ENCODE measurements at regions not wholly inside any gene's neighbourhood (a gene's known extent, or its start where the extent isn't known, plus 50 kb on each side); places are given as distances from the start of the nearest gene placed in this dataset.

DNA sequence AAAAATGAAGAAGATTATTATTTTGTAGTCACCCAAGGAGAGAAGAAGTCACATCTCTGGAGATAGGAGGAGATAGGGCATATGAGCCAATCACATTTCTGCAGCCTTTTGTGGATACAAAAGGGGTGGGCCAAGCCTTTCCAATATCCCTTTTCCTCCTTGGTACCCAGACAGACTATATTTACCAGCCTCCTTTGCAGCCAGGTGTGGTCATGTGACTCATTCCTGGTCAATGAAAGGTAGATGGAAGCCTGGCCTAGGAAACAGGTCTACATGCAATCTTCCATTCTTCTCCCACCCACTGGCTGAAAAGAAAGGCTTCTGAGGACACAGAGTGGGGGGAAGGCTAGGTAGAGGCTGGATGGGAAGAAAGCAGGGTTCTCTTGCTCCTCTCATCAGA is 58.1 kb upstream of the ERG start:
- H3K27ac ChIP-seq (ENCODE audit: low read length), result no peak overlapping the region
- DNase-seq (no peak), ATAC-seq (replicated peaks in 1 of 4) (no peak)
- no peaks in the 10 kb centered on the region for H3K27me3 ChIP-seq (replicated peaks in 1 of 2; ENCODE audit: control insufficient read depth in 2 of 2, extremely low read depth in 1 of 2, insufficient read depth in 2 of 2, low read length in 1 of 2)
- no peaks in the 10 kb centered on the region for H3K4me1 ChIP-seq (ENCODE audit: control insufficient read depth in 1 of 2, extremely low read depth in 1 of 2, insufficient read depth in 2 of 2, low read length in 2 of 2)
- H3K9me3 ChIP-seq, result no peaks in the 10 kb centered on the region
- CTCF ChIA-PET, result no interaction called here
- Mint-ChIP-seq H3K27ac (no peak overlapping the region), H3K36me3 (no peaks in the 10 kb centered on the region), H3K4me1 (no peaks in the 10 kb centered on the region), H3K4me3 (no peak overlapping the region), H3K9me3 (no peaks in the 10 kb centered on the region), H3K27me3 (peaks cover 11 to 15% of the 10 kb centered on the region in 2 donors)
- H3K36me3 ChIP-seq (ENCODE audit: control insufficient read depth in 2 of 2, extremely low read depth in 1 of 2, insufficient read depth in 1 of 2, low read length in 1 of 2), result no peaks in the 10 kb centered on the region
- POLR2A ChIA-PET, result no interaction called here
- H3K4me3 ChIP-seq (ENCODE audit: control insufficient read depth in 1 of 2, extremely low read depth in 1 of 2, low read length in 1 of 2), result no peak overlapping the region

DNA sequence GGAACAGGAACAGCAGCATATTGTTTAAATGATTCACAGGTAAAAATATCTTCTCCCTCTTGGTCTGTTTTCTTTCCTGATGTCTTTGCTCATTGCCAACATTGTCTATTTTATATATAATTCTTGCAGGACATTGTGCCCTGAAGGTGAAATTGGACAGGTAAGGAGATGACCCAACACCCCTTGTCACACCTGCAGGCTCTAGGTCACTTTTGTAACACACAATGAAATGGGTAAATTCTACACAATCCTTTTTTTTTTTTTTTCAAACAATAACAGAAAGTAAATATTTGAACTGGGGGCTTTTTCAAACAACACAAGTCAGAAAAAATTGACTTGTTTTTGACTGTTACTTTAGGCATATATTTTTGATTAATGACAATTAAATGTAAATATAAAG is 62.9 kb upstream of the ERG start:
- Mint-ChIP-seq H3K27ac (no peak overlapping the region), H3K4me3 (no peak overlapping the region), H3K27me3 (peaks cover 11 to 18% of the 10 kb centered on the region in 2 donors), H3K36me3 (no peaks in the 10 kb centered on the region), H3K4me1 (no peaks in the 10 kb centered on the region), H3K9me3 (no peaks in the 10 kb centered on the region)
- ATAC-seq (replicated peaks in 1 of 4) (no peak), DNase-seq (no peak)
- Histone ChIP-seq H3K36me3 (ENCODE audit: control insufficient read depth in 2 of 2, extremely low read depth in 1 of 2, insufficient read depth in 1 of 2, low read length in 1 of 2) (no peaks in the 10 kb centered on the region), H3K4me1 (ENCODE audit: control insufficient read depth in 1 of 2, extremely low read depth in 1 of 2, insufficient read depth in 2 of 2, low read length in 2 of 2) (no peaks in the 10 kb centered on the region), H3K27me3 (replicated peaks in 1 of 2; ENCODE audit: control insufficient read depth in 2 of 2, extremely low read depth in 1 of 2, insufficient read depth in 2 of 2, low read length in 1 of 2) (no peaks in the 10 kb centered on the region), H3K4me3 (ENCODE audit: control insufficient read depth in 1 of 2, extremely low read depth in 1 of 2, low read length in 1 of 2) (no peak overlapping the region), H3K27ac (ENCODE audit: low read length) (no peak overlapping the region), H3K9me3 (no peaks in the 10 kb centered on the region)
- CTCF ChIA-PET, result no interaction called here
- POLR2A ChIA-PET, result no interaction called here

DNA sequence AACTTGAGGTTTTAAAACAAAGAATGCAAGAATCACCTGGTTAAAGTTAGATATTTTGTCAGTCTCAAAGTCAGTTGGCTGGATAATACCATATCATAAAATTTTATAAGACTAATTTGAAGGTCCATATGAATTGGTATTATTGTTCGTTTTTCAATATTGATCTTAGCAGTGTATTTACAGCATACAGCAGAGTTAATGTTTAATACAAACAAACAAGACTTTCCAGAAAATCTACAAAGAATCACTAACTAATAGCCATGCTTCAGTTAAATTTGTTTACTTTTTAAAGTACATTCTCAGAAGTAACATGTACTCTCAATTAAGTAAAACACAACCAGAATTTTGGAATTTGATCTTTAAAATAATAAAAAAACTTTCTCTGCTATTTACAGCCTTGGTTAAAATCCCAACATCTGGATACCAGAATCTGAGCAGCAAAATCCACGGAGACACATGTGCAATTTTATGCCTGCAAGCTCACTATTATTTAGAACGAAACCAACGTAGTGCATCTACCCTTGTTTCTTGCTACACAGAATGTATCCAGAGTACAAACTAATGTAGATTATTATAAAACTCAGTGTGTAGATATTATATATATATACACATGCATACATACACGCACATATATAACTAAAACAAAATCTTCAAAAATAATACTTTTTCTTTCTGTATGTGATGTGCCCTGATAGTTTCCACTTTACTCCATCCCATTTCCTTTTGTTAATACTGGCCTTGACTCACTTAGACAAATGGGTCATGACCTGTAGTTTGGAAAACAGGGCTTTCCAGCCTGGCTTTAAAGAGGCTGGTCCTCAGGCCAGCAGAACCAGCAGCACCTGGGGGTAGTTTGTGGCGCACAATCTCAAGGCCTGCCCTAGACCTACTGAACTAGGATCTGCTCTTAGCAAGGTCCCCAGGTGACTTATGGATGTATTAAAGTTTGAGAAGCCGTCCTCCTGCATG is 63.6 kb upstream of the ERG start:
- H3K36me3 ChIP-seq (ENCODE audit: control insufficient read depth in 2 of 2, extremely low read depth in 1 of 2, insufficient read depth in 1 of 2, low read length in 1 of 2), result no peaks in the 10 kb centered on the region
- no peaks in the 10 kb centered on the region for H3K4me1 ChIP-seq (ENCODE audit: control insufficient read depth in 1 of 2, extremely low read depth in 1 of 2, insufficient read depth in 2 of 2, low read length in 2 of 2)
- H3K9me3 ChIP-seq, result no peaks in the 10 kb centered on the region
- ATAC-seq (replicated peaks in 1 of 4) (no peak), DNase-seq (no peak)
- CTCF ChIA-PET, result no interaction called here
- Mint-ChIP-seq H3K27ac (no peak overlapping the region), H3K9me3 (no peaks in the 10 kb centered on the region), H3K36me3 (no peaks in the 10 kb centered on the region), H3K27me3 (peaks cover 11 to 18% of the 10 kb centered on the region in 2 donors), H3K4me3 (no peak overlapping the region), H3K4me1 (no peaks in the 10 kb centered on the region)
- H3K27ac ChIP-seq (ENCODE audit: low read length), result no peak overlapping the region
- WGBS (ENCODE audit: insufficient coverage), result no CpG with 5 or more reads among the region's 7 CpGs
- H3K4me3 ChIP-seq (ENCODE audit: control insufficient read depth in 1 of 2, extremely low read depth in 1 of 2, low read length in 1 of 2), result no peak overlapping the region
- no peaks in the 10 kb centered on the region for H3K27me3 ChIP-seq (replicated peaks in 1 of 2; ENCODE audit: control insufficient read depth in 2 of 2, extremely low read depth in 1 of 2, insufficient read depth in 2 of 2, low read length in 1 of 2)
- POLR2A ChIA-PET, result no interaction called here

DNA sequence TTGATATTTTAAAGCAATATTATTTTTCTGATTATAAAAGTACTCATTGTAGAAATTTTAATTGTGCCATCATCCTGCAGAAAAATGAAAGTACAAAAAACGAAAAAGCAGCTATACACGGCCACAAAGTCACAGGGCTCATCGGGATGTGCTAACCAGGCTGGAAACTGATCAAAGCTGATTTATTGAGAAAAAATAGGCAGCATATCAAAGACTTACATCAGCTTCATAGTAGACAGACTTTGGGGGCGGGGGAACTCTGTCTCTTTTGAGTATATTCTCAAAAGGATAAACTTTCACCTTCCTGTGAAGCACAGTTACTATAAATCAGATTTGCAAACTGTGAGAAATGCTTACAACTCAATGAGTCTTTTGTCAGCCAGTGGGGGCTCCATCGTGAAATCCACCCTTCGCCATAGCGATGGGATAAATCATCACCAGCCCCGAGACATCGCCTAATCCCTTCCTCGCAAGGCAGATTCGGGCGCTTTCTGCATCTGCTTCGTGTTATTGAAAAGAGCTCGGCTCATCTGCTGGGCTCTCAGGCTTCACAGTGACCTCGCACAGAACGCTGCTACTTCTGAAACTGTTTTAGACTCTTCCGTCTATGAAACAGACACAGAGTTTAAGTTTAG is 69.2 kb upstream of the ERG start:
- no peaks in the 10 kb centered on the region for H3K4me1 Mint-ChIP-seq
- H3K4me3 Mint-ChIP-seq, result no peak overlapping the region
- peaks cover 0 to 4% of the 10 kb centered on the region in 2 experiments for H3K27me3 ChIP-seq (replicated peaks in 1 of 2; ENCODE audit: control insufficient read depth in 2 of 2, extremely low read depth in 1 of 2, insufficient read depth in 2 of 2, low read length in 1 of 2)
- no peaks in the 10 kb centered on the region for H3K36me3 ChIP-seq (ENCODE audit: control insufficient read depth in 2 of 2, extremely low read depth in 1 of 2, insufficient read depth in 1 of 2, low read length in 1 of 2)
- H3K9me3 ChIP-seq, result no peaks in the 10 kb centered on the region
- ChIA-PET CTCF (no interaction called here), POLR2A (no interaction called here)
- H3K27ac Mint-ChIP-seq, result no peak overlapping the region
- no peaks in the 10 kb centered on the region for H3K36me3 Mint-ChIP-seq
- no peak overlapping the region for H3K27ac ChIP-seq (ENCODE audit: low read length)
- H3K4me3 ChIP-seq (ENCODE audit: control insufficient read depth in 1 of 2, extremely low read depth in 1 of 2, low read length in 1 of 2), result no peak overlapping the region
- no peak for ATAC-seq (replicated peaks in 1 of 4)
- H3K9me3 Mint-ChIP-seq, result no peaks in the 10 kb centered on the region
- H3K27me3 Mint-ChIP-seq, result peaks cover 11 to 18% of the 10 kb centered on the region in 2 donors
- 89% methylated on average over 14 of the region's 17 CpGs for WGBS (ENCODE audit: insufficient coverage)
- no peaks in the 10 kb centered on the region for H3K4me1 ChIP-seq (ENCODE audit: control insufficient read depth in 1 of 2, extremely low read depth in 1 of 2, insufficient read depth in 2 of 2, low read length in 2 of 2)
- DNase-seq, result no peak

DNA sequence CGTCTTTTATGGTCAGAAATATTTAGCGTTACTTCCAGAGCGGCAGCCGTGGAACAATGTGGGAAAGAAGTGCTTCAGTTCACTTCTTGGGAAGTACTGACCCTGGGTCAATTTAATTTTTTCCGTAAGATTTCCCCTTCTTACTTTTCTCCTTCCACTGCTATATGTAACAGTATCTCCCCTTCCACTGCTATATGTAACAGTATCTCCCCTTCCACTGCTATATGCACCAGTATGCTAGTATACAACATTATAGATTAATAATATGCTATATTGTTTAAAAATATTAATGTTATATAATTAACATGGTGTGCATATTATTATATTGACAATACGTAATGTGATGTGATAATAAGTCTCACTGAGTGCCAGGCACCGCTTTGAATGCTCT is 69.7 kb upstream of the ERG start:
- Mint-ChIP-seq H3K27me3 (peaks cover 11 to 18% of the 10 kb centered on the region in 2 donors), H3K36me3 (no peaks in the 10 kb centered on the region), H3K9me3 (no peaks in the 10 kb centered on the region), H3K27ac (no peak overlapping the region), H3K4me1 (no peaks in the 10 kb centered on the region), H3K4me3 (no peak overlapping the region)
- no peak for ATAC-seq (replicated peaks in 1 of 4)
- DNase-seq, result no peak
- Histone ChIP-seq H3K4me3 (ENCODE audit: control insufficient read depth in 1 of 2, extremely low read depth in 1 of 2, low read length in 1 of 2) (no peak overlapping the region), H3K4me1 (ENCODE audit: control insufficient read depth in 1 of 2, extremely low read depth in 1 of 2, insufficient read depth in 2 of 2, low read length in 2 of 2) (no peaks in the 10 kb centered on the region), H3K9me3 (no peaks in the 10 kb centered on the region), H3K27me3 (replicated peaks in 1 of 2; ENCODE audit: control insufficient read depth in 2 of 2, extremely low read depth in 1 of 2, insufficient read depth in 2 of 2, low read length in 1 of 2) (peaks cover 0 to 4% of the 10 kb centered on the region in 2 experiments), H3K27ac (ENCODE audit: low read length) (no peak overlapping the region), H3K36me3 (ENCODE audit: control insufficient read depth in 2 of 2, extremely low read depth in 1 of 2, insufficient read depth in 1 of 2, low read length in 1 of 2) (no peaks in the 10 kb centered on the region)
- WGBS (ENCODE audit: insufficient coverage), result 84% methylated on average over 4 of the region's 7 CpGs
- ChIA-PET POLR2A (no interaction called here), CTCF (no interaction called here)

DNA sequence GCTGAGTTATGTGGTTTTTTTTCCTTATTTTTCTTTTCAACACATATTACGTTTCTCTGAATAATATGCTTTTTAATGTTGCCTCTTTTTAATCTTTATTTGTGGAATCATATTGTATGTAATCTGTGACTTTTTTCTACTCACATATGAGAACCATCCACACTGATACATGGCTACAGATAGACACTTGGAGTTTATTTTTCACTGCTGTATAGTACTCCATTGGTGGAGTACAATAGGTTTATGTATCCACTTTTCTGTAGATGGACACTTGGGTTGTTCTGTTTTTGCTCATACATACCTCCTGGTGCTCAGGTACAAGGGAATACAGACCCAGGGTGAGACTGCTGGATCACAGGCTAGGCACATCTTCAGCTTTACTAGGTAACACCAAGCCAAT is 71.5 kb upstream of the ERG start:
- no CpG with 5 or more reads among the region's 1 CpG for WGBS (ENCODE audit: insufficient coverage)
- Mint-ChIP-seq H3K4me3 (no peak overlapping the region), H3K9me3 (no peaks in the 10 kb centered on the region), H3K27ac (no peak overlapping the region), H3K36me3 (no peaks in the 10 kb centered on the region), H3K4me1 (no peaks in the 10 kb centered on the region), H3K27me3 (peaks cover 11% of the 10 kb centered on the region in 2 donors)
- no peak for DNase-seq
- H3K4me3 ChIP-seq (ENCODE audit: control insufficient read depth in 1 of 2, extremely low read depth in 1 of 2, low read length in 1 of 2), result no peak overlapping the region
- peaks cover 0 to 4% of the 10 kb centered on the region in 2 experiments for H3K27me3 ChIP-seq (replicated peaks in 1 of 2; ENCODE audit: control insufficient read depth in 2 of 2, extremely low read depth in 1 of 2, insufficient read depth in 2 of 2, low read length in 1 of 2)
- ChIA-PET CTCF (no interaction called here), POLR2A (no interaction called here)
- no peak overlapping the region for H3K27ac ChIP-seq (ENCODE audit: low read length)
- no peak for ATAC-seq (replicated peaks in 1 of 4)
- no peaks in the 10 kb centered on the region for H3K9me3 ChIP-seq
- no peaks in the 10 kb centered on the region for H3K36me3 ChIP-seq (ENCODE audit: control insufficient read depth in 2 of 2, extremely low read depth in 1 of 2, insufficient read depth in 1 of 2, low read length in 1 of 2)
- no peaks in the 10 kb centered on the region for H3K4me1 ChIP-seq (ENCODE audit: control insufficient read depth in 1 of 2, extremely low read depth in 1 of 2, insufficient read depth in 2 of 2, low read length in 2 of 2)
